Tibial artery (tissue), 4 donors: ENCODE measurements at regions not wholly inside any gene's neighbourhood (a gene's known extent, or its start where the extent isn't known, plus 50 kb on each side); places are given as distances from the start of the nearest gene placed in this dataset.

Experiments used
- DNase-seq, 2 donors: peaks; one replicate each; pipeline ENCODE4 v3.0.0-alpha.2; 2019
- H3K27ac ChIP-seq, 2 donors: fragments of 200-600 bp; sonication (generic) in 1 of 2; 1 replicate in 1 of 2; 2 replicates in 1 of 2; pipeline ENCODE4 v1.5.1; 2018 to 2019; ENCODE audit warnings: mild to moderate bottlenecking in 1 of 2
- H3K27me3 ChIP-seq, 2 donors: fragments of 200-600 bp; sonication (generic) in 1 of 2; one replicate each; pipeline versions ENCODE4 v1.5.1 to v1.6.0; 2016 to 2019
- H3K36me3 ChIP-seq, 3 donors: fragments of 200-600 bp; sonication (generic) in 2 of 3; one replicate each; pipeline ENCODE4 v1.5.1; 2016 to 2019; ENCODE audit warnings: mild to moderate bottlenecking in 2 of 3
- H3K4me1 ChIP-seq, 4 donors: fragments of 200-600 bp; sonication (generic) in 2 of 4; 1 replicate in 3 of 4; 2 replicates in 1 of 4; pipeline ENCODE4 v1.5.1; 2016 to 2019
- H3K4me3 ChIP-seq, 2 donors: fragments of 200-600 bp; sonication (generic) in 1 of 2; 1 replicate in 1 of 2; 2 replicates in 1 of 2; pipeline ENCODE4 v1.5.1; 2018 to 2019; ENCODE audit warnings: mild to moderate bottlenecking in 2 of 2
- H3K9me3 ChIP-seq, 3 donors: fragments of 200-600 bp; sonication (generic) in 1 of 3; one replicate each; pipeline ENCODE4 v1.5.1; 2016 to 2019
- intact Hi-C: fragments of 100-400 bp; cut with DNase I; formaldehyde crosslinking; loops from one replicate; pipeline ENCODE4 v1.15.0; 2023; ENCODE audit warnings: low total_unique reads
- TF ChIP-seq, protein P1 (sequence below), 2 experiments: fragments of 200-600 bp in 1 of 2; fragments of 450-650 bp in 1 of 2; IDR thresholded peaks; one replicate each; pipeline ENCODE4 v1.5.1; 2017 to 2019; ENCODE audit warnings: antibody characterized with exemption in 2 of 2, mild to moderate bottlenecking in 1 of 2, moderate library complexity in 1 of 2

- TF ChIP-seq, protein P1, sequence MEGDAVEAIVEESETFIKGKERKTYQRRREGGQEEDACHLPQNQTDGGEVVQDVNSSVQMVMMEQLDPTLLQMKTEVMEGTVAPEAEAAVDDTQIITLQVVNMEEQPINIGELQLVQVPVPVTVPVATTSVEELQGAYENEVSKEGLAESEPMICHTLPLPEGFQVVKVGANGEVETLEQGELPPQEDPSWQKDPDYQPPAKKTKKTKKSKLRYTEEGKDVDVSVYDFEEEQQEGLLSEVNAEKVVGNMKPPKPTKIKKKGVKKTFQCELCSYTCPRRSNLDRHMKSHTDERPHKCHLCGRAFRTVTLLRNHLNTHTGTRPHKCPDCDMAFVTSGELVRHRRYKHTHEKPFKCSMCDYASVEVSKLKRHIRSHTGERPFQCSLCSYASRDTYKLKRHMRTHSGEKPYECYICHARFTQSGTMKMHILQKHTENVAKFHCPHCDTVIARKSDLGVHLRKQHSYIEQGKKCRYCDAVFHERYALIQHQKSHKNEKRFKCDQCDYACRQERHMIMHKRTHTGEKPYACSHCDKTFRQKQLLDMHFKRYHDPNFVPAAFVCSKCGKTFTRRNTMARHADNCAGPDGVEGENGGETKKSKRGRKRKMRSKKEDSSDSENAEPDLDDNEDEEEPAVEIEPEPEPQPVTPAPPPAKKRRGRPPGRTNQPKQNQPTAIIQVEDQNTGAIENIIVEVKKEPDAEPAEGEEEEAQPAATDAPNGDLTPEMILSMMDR (IDR thresholded peaks at IDR 0.05) = no peak
- no peak overlapping the region for H3K4me3 ChIP-seq
- no peak overlapping the region for H3K27ac ChIP-seq
- peaks cover 0 to 23% of the 10 kb centered on the region in 2 donors for H3K27me3 ChIP-seq
- no peak for DNase-seq
- intact Hi-C loops = no loop called here
- no peaks in the 10 kb centered on the region for H3K4me1 ChIP-seq
- H3K36me3 ChIP-seq = no peaks in the 10 kb centered on the region
- H3K9me3 ChIP-seq = no peaks in the 10 kb centered on the region
Measured at GRCh38 chr10:78919181-78919966, 149.4 kb upstream of the ZMIZ1 start.

DNA sequence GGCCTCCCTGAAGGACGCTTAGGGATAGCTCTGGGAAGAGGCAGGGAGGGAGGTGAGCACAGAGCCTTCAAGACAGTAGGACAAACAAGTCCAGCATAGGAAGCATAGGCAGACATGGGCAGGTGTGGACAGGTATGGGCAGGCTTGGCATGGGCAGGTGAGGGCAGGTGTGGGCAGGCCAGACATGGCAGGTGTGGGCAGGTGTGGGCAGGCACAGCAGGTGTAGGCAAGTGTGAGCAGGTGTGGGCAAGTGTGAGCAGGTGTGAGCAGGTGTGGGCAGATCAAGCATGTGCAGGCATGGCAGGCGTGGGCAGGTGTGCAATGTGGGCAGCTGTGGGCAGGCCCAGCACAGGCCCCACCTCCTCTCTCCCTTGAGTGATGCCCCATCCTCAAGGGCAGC, 148.8 kb upstream of the ZMIZ1 start:
- Histone ChIP-seq H3K4me1 (no peaks in the 10 kb centered on the region), H3K4me3 (no peak overlapping the region), H3K27ac (no peak overlapping the region), H3K36me3 (no peaks in the 10 kb centered on the region), H3K27me3 (peaks cover 0 to 23% of the 10 kb centered on the region in 2 donors), H3K9me3 (no peaks in the 10 kb centered on the region)
- DNase-seq = no peak
- TF ChIP-seq, protein P1 (IDR thresholded peaks at IDR 0.05) = no peak
- intact Hi-C loops = no loop called here

- no peak overlapping the region for H3K27ac ChIP-seq
- no peaks in the 10 kb centered on the region for H3K9me3 ChIP-seq
- intact Hi-C loops = no loop called here
- TF ChIP-seq, protein P1 (IDR thresholded peaks at IDR 0.05) = no peak
- H3K4me3 ChIP-seq = no peak overlapping the region
- DNase-seq = no peak
- no peaks in the 10 kb centered on the region for H3K4me1 ChIP-seq
- peaks cover 0 to 23% of the 10 kb centered on the region in 2 donors for H3K27me3 ChIP-seq
- no peaks in the 10 kb centered on the region for H3K36me3 ChIP-seq
Measured at GRCh38 chr10:78921895-78922294, 146.9 kb upstream of the ZMIZ1 start.

DNA sequence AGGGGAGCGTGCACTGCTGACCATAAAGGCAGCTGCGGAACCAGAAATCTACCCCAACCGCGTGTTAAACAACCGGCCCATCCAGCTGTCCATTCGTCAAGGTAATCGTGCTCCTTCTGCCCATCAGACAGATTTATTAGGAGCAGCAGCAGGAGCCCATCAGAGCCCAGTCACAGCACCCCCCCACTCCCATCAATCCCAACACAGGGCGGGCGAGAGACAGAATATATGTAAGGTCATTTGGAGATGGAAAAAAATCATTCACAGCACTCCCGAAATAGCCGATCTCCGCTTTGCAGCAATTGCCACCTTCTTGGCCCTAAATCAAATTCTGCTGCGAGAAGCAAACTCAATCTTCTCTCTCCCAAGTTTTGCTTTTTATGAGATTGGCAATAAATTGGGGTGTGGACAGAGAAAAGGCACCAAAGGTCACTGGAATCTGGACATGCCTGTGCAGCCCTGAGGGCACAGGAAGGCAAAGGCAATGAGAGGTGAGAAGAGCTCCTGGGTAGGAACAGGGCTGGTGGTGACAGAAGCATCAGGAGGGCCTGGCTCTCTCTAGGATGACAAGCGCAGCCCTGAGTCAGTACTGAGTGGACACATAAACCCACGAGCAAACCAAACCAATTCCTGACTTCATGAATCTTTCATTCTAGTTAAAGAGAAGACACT, 145.0 kb upstream of the ZMIZ1 start:
- intact Hi-C loops = no loop called here
- Histone ChIP-seq H3K36me3 (no peaks in the 10 kb centered on the region), H3K4me1 (no peaks in the 10 kb centered on the region), H3K9me3 (no peaks in the 10 kb centered on the region), H3K27ac (no peak overlapping the region), H3K27me3 (peaks cover 0 to 23% of the 10 kb centered on the region in 2 donors), H3K4me3 (no peak overlapping the region)
- TF ChIP-seq, protein P1 (IDR thresholded peaks at IDR 0.05) = no peak
- no peak for DNase-seq

DNA sequence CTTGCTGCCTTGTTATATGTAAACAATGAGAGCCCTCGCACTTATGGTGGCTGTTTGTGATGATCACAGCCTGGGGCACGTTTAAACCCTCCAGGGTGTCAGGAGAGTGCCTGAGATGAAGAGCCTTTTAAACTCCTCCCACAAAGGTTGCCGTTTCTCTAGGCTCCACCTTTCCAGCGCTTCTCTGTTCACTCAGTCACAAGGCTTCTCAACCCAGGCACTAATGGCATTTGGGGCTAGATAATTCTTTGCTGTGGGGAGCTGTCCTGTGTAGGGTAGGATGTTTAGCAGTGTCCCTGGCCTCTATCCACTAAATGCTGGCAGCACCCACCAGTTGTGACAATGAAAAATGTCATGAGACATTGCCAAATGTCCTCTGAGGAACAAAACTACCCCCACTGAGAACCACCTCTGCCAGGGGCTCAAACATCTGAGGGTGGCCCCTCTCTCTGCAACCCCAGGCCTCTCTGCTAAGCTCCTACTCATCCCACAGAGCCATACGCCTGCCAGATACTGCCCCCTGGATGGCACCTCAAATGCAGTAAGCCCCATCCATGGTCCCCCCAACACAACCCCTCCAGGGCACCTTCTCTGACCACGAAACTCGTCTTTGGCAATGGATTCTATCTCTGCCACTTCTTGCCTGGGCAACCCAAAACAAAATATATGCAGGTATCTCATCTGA, 144.3 kb upstream of the ZMIZ1 start:
- Histone ChIP-seq H3K4me3 (no peak overlapping the region), H3K9me3 (no peaks in the 10 kb centered on the region), H3K36me3 (no peaks in the 10 kb centered on the region), H3K27ac (no peak overlapping the region), H3K4me1 (no peaks in the 10 kb centered on the region), H3K27me3 (peaks cover 0 to 19% of the 10 kb centered on the region in 2 donors)
- intact Hi-C loops = no loop called here
- DNase-seq = no peak
- TF ChIP-seq, protein P1 (IDR thresholded peaks at IDR 0.05) = no peak
